ENCODE measurements at regions not wholly inside any gene's neighbourhood (a gene's known extent, or its start where the extent isn't known, plus 50 kb on each side); places are given as distances from the start of the nearest gene placed in this dataset.
"Not testable (repeated sequence)": the region's sequence is repeated elsewhere in the genome, so short reads cannot be mapped to it uniquely, and the experiment has no call there.

DNA sequence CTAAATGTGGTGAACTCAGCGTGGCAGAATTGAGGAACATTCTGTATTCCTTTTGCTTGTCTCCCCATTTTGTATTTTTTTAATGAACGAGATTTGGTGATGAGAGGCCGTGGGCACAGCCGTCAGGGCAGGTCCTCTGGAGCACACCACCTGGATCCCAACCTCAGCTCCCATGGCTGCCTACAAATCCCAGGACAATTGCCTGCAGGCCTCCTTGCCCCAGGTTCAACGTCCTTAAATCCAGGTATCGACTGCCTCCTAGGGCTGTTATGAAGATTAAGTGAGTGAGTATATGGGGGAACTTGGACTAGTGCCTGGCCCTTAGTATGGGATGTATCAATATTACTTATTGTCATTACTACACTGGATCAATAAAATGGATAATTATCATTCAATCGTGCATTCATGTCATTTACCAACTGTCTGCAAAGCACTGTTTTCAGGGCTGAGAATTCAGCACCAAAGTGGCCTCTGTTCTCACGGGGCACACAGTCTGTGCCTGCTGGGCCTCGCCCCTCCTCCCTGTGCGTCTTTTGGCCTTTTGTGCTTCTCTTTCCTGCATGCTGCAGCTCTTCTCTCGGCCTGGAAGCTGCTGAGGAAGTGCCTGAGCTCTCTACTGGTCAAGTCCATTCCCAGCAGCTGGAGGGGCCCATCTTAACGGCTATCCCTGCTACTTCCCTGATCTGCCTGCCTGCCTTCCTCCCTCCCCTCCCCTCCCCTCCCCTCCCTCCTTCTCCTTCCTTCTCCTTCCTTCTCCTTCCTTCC is 1343.7 kb downstream of the BRD1 start:
- intact Hi-C loops (cut with DNase I), result no loop called here
- Histone ChIP-seq H3K27ac (no peak overlapping the region), H3K36me3 (no peaks in the 10 kb centered on the region), H3K4me1 (ENCODE audit: insufficient read depth) (no peaks in the 10 kb centered on the region), H3K4me3 (no peak overlapping the region), H3K27me3 (no peaks in the 10 kb centered on the region), H3K9me3 (no peaks in the 10 kb centered on the region)
- 64 to 67% (median 65%) methylated on average over 12 of the region's 12 CpGs for WGBS, 3 donors
- DNase-seq, result no peak
- TF ChIP-seq EP300 (IDR thresholded peaks at IDR 0.05) (no peak), POLR2A (IDR thresholded peaks at IDR 0.05) (no peak)
- TF ChIP-seq, protein P1, sequence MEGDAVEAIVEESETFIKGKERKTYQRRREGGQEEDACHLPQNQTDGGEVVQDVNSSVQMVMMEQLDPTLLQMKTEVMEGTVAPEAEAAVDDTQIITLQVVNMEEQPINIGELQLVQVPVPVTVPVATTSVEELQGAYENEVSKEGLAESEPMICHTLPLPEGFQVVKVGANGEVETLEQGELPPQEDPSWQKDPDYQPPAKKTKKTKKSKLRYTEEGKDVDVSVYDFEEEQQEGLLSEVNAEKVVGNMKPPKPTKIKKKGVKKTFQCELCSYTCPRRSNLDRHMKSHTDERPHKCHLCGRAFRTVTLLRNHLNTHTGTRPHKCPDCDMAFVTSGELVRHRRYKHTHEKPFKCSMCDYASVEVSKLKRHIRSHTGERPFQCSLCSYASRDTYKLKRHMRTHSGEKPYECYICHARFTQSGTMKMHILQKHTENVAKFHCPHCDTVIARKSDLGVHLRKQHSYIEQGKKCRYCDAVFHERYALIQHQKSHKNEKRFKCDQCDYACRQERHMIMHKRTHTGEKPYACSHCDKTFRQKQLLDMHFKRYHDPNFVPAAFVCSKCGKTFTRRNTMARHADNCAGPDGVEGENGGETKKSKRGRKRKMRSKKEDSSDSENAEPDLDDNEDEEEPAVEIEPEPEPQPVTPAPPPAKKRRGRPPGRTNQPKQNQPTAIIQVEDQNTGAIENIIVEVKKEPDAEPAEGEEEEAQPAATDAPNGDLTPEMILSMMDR (IDR thresholded peaks at IDR 0.05), result no peak

DNA sequence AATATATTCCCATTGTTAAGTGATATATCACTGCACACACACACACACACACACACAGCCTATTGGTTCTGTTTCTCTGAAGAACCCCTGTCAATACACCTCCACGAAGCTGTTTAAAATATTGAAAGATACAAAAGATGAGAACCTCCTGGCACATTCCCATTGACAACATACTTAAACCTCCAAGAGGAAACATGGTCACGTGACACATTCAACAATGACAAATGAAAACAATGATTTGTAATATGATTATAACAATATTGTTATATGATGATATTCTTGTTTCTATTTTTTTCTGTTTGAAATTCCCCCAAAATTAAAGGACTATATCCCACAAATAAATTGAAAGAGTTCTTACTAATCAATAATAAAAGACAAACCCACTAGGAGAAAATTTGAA is 1344.9 kb downstream of the BRD1 start:
- Histone ChIP-seq H3K27ac (no peak overlapping the region), H3K4me3 (no peak overlapping the region), H3K9me3 (no peaks in the 10 kb centered on the region), H3K27me3 (no peaks in the 10 kb centered on the region), H3K36me3 (no peaks in the 10 kb centered on the region), H3K4me1 (ENCODE audit: insufficient read depth) (no peaks in the 10 kb centered on the region)
- intact Hi-C loops (cut with DNase I), result no loop called here
- 71 to 81% (median 77%) methylated on average over 2 of the region's 2 CpGs for WGBS, 3 donors
- TF ChIP-seq EP300 (IDR thresholded peaks at IDR 0.05) (no peak), POLR2A (IDR thresholded peaks at IDR 0.05) (no peak)
- TF ChIP-seq, protein P1 (IDR thresholded peaks at IDR 0.05), result no peak
- DNase-seq, result no peak

DNA sequence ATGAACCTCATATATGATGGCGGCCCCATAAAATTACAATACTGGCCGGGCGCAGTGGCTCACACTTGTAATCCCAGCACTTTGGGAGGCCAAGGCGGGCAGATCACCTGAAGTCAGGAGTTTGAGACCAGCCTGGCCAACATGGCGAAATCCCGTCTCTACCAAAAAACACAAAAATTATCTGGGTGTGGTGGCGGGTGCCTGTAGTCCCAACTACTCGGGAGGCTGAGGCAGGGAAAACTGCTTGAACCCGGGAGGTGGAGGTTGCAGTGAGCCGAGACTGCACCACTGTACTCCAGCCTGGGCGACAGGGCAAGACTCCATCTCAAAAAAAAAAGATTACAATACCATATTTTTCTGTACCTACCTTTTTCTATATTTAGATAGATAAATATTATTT is 1345.5 kb downstream of the BRD1 start:
- 96 to 98% (median 97%) methylated on average over 11 of the region's 11 CpGs for WGBS, 3 donors
- H3K36me3 ChIP-seq; intact Hi-C loops (cut with DNase I); H3K9me3 ChIP-seq; H3K4me3 ChIP-seq; H3K27me3 ChIP-seq; DNase-seq; H3K4me1 ChIP-seq (ENCODE audit: insufficient read depth); H3K27ac ChIP-seq: not testable (repeated sequence)

DNA sequence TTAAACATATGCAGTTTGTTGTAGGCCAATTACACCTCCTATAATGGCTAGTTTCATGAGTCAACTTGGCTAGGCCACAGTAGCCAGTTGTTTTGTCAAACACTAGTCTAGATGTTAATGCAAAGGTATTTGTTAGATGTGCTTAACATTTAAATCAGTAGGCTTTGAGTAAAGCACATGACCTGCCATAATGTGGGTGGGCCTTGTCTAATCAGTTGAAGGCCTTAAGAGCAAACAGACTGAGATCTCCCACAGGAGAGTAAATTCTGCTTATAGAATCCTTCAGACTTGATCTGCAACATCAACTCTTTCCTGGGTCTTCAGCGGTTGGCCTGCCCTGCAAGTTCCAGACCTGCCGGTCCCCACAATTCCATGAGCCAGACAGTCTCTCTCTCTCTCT is 1345.9 kb downstream of the BRD1 start:
- TF ChIP-seq, protein P1 (IDR thresholded peaks at IDR 0.05), result no peak
- no peak for TF ChIP-seq POLR2A (IDR thresholded peaks at IDR 0.05)
- TF ChIP-seq EP300 (IDR thresholded peaks at IDR 0.05), result no peak
- 94 to 100% (median 98%) methylated on average over 2 of the region's 2 CpGs for WGBS, 3 donors
- Histone ChIP-seq H3K27ac (no peak overlapping the region), H3K4me3 (no peak overlapping the region), H3K9me3 (no peaks in the 10 kb centered on the region), H3K4me1 (ENCODE audit: insufficient read depth) (peaks cover 7% of the 10 kb centered on the region), H3K36me3 (no peaks in the 10 kb centered on the region), H3K27me3 (no peaks in the 10 kb centered on the region)
- DNase-seq, result no peak
- intact Hi-C loops (cut with DNase I), result no loop called here

DNA sequence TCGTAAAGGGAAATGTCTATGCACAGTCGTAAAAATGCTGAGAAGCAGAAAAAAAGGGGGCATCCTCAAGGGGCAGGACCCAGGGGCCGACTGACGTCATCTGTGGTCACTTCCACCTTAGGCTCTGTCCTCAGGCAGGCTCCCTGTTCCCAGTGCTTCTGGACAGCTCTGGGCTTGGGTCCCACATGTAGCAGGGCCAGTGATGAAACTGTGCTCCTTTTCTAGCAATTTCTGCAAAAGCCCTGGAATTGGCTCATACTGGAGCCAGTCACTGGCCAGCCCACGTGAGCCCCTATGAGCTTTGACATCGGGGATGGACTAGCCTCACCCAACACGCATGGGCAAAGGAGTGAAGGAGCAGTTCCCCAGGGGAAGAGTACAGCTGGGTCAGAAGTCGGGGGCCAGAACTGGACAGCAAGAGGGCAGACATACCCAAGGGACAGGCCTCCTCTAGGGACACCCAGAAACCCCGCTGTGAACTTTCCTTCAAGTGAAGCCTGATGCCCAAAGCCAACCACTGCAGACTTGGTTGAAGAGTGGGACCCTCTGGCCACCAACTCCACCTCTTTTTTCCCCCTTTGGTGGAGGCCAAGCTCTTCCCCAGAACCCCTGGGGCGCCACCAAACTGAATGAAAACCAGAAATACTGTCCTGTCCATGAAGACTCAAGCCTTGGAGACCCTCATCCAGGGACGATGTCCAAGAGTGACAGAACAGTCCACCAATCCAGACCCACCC is 1349.0 kb downstream of the BRD1 start:
- WGBS, 3 donors, result 94 to 95% (median 94%) methylated on average over 11 of the region's 11 CpGs
- intact Hi-C loops (cut with DNase I), result no loop called here
- TF ChIP-seq, protein P1 (IDR thresholded peaks at IDR 0.05), result no peak
- no peaks in the 10 kb centered on the region for H3K36me3 ChIP-seq
- no peak for DNase-seq
- H3K27me3 ChIP-seq, result no peaks in the 10 kb centered on the region
- H3K4me3 ChIP-seq, result no peak overlapping the region
- no peak overlapping the region for H3K27ac ChIP-seq
- H3K4me1 ChIP-seq (ENCODE audit: insufficient read depth), result peaks cover 7% of the 10 kb centered on the region
- no peaks in the 10 kb centered on the region for H3K9me3 ChIP-seq
